H9 (cell line): ENCODE measurements at regions not wholly inside any gene's neighbourhood (a gene's known extent, or its start where the extent isn't known, plus 50 kb on each side); places are given as distances from the start of the nearest gene placed in this dataset.

Source experiments
- DNase-seq: peaks from one replicate; pipeline ENCODE4 v3.0.0-alpha.2; 2017
- H2AFZ ChIP-seq: one replicate; pipeline ENCODE4 v1.6.1; 2013; ENCODE audit warnings: mild to moderate bottlenecking, low read length, control low read depth, moderate library complexity
- H2AK5ac ChIP-seq: 2 replicates; pipeline ENCODE4 v1.6.1; 2013; ENCODE audit warnings: low read length, control low read depth, mixed read lengths; ENCODE audit not compliant: insufficient read length
- H2BK120ac ChIP-seq: one replicate; pipeline ENCODE4 v1.6.1; 2013; ENCODE audit warnings: low read depth, mild to moderate bottlenecking, low read length, control low read depth, inconsistent platforms; ENCODE audit not compliant: poor library complexity, severe bottlenecking
- H2BK12ac ChIP-seq: 2 replicates; pipeline ENCODE4 v1.6.1; 2013; ENCODE audit warnings: low read length, control low read depth, mixed read lengths, low read depth; ENCODE audit not compliant: insufficient read length
- H2BK15ac ChIP-seq: 2 replicates; pipeline ENCODE4 v1.6.1; 2013; ENCODE audit warnings: low read depth, low read length, control low read depth
- H2BK20ac ChIP-seq: one replicate; pipeline ENCODE4 v1.6.1; 2013; ENCODE audit warnings: low read depth, mild to moderate bottlenecking, low read length, control low read depth, inconsistent platforms; ENCODE audit not compliant: poor library complexity, severe bottlenecking
- H2BK5ac ChIP-seq: 2 replicates; pipeline ENCODE4 v1.6.1; 2013; ENCODE audit warnings: low read length, control low read depth, mixed read lengths; ENCODE audit not compliant: insufficient read length
- H3K14ac ChIP-seq: 2 replicates; pipeline ENCODE4 v1.6.1; 2013; ENCODE audit warnings: low read length, control low read depth; ENCODE audit not compliant: insufficient read depth
- H3K18ac ChIP-seq: 2 replicates; pipeline ENCODE4 v1.6.1; 2013; ENCODE audit warnings: low read depth, mild to moderate bottlenecking, mixed read lengths, low read length, control low read depth; ENCODE audit not compliant: insufficient read length
- H3K23ac ChIP-seq: 2 replicates; pipeline ENCODE4 v1.6.1; 2013; ENCODE audit warnings: low read length, control low read depth, mixed read lengths, low read depth; ENCODE audit not compliant: insufficient read length
- H3K23me2 ChIP-seq: 2 replicates; pipeline ENCODE4 v1.6.1; 2013; ENCODE audit warnings: low read depth, mild to moderate bottlenecking, mixed read lengths, low read length, control low read depth; ENCODE audit not compliant: insufficient read length, poor library complexity, severe bottlenecking
- H3K27ac ChIP-seq: 2 replicates; pipeline ENCODE4 v1.5.1; 2013; ENCODE audit warnings: low read length, control low read depth, mixed read lengths, low read depth; ENCODE audit not compliant: insufficient read length
- H3K27me3 ChIP-seq: 2 replicates; pipeline ENCODE4 v1.6.1; 2013; ENCODE audit warnings: low read length, control low read depth, inconsistent platforms; ENCODE audit not compliant: insufficient read depth
- H3K4ac ChIP-seq: 2 replicates; pipeline ENCODE4 v1.6.1; 2013; ENCODE audit warnings: low read depth, mild to moderate bottlenecking, control low read depth, inconsistent platforms, low read length, moderate library complexity
- H3K4me1 ChIP-seq: 2 replicates; pipeline ENCODE4 v1.6.1; 2013; ENCODE audit warnings: low read length, control low read depth, inconsistent platforms; ENCODE audit not compliant: insufficient read depth
- H3K4me2 ChIP-seq: 2 replicates; pipeline ENCODE4 v1.6.1; 2013; ENCODE audit warnings: low read length, control low read depth, mixed read lengths; ENCODE audit not compliant: insufficient read length, insufficient read depth
- H3K56ac ChIP-seq: 2 replicates; pipeline ENCODE4 v1.6.1; 2013; ENCODE audit warnings: low read depth, mild to moderate bottlenecking, mixed read lengths, low read length, control low read depth; ENCODE audit not compliant: insufficient read length
- H3K79me1 ChIP-seq: 2 replicates; pipeline ENCODE4 v1.6.1; 2013; ENCODE audit warnings: low read depth, mild to moderate bottlenecking, moderate library complexity, low read length, control low read depth, inconsistent platforms; ENCODE audit not compliant: insufficient read depth, poor library complexity, severe bottlenecking
- H3K79me2 ChIP-seq: 2 replicates; pipeline ENCODE4 v1.6.1; 2013; ENCODE audit warnings: low read length, control low read depth, inconsistent platforms; ENCODE audit not compliant: insufficient read depth
- H3K9ac ChIP-seq: 2 replicates; pipeline ENCODE4 v1.6.1; 2013; ENCODE audit warnings: low read length, control low read depth, mixed read lengths; ENCODE audit not compliant: insufficient read length; ENCODE audit errors: extremely low read depth
- H3K9me3 ChIP-seq: one replicate; pipeline ENCODE4 v1.6.1; 2013; ENCODE audit warnings: low read depth, low read length, inconsistent platforms; ENCODE audit not compliant: control insufficient read depth
- H3T11ph ChIP-seq: one replicate; pipeline ENCODE4 v1.6.1; 2013; ENCODE audit warnings: mild to moderate bottlenecking, low read length, control low read depth, inconsistent platforms
- H4K20me1 ChIP-seq: one replicate; pipeline ENCODE4 v1.6.1; 2013; ENCODE audit not compliant: control insufficient read depth, insufficient read length, insufficient read depth
- H4K5ac ChIP-seq: 2 replicates; pipeline ENCODE4 v1.6.1; 2013; ENCODE audit warnings: low read depth, mild to moderate bottlenecking, mixed read lengths, low read length, control low read depth; ENCODE audit not compliant: insufficient read length
- H4K8ac ChIP-seq: replicated peaks from 2 replicates; pipeline ENCODE4 v1.6.1; 2013; ENCODE audit warnings: low read length, control low read depth, mixed read lengths, low read depth; ENCODE audit not compliant: insufficient read length
- H4K91ac ChIP-seq: 2 replicates; pipeline ENCODE4 v1.6.1; 2013; ENCODE audit warnings: low read depth, mild to moderate bottlenecking, moderate library complexity, mixed read lengths, low read length, control low read depth; ENCODE audit not compliant: insufficient read length
- H3K27ac Mint-ChIP-seq, 3 experiments: 2 replicates in 2 of 3; 3 replicates in 1 of 3; pipeline ENCODE4 v1.8.0; 2020 to 2021; ENCODE audit warnings: mixed read lengths in 3 of 3, mild to moderate bottlenecking in 1 of 3, moderate library complexity in 1 of 3
- H3K27me3 Mint-ChIP-seq: 2 replicates; pipeline ENCODE4 v1.8.0; 2021; ENCODE audit warnings: low read depth, mild to moderate bottlenecking, moderate library complexity, mixed read lengths
- H3K36me3 Mint-ChIP-seq, 3 experiments: 2 replicates in 2 of 3; 3 replicates in 1 of 3; pipeline ENCODE4 v1.8.0; 2020 to 2021; ENCODE audit warnings: low read depth in 3 of 3, mixed read lengths in 3 of 3; ENCODE audit not compliant: insufficient read depth in 1 of 3
- H3K4me1 Mint-ChIP-seq, 2 experiments: 2 replicates each; pipeline ENCODE4 v1.8.0; 2020; ENCODE audit warnings: mixed read lengths in 2 of 2
- H3K4me3 Mint-ChIP-seq, 2 experiments: 2 replicates in 1 of 2; 3 replicates in 1 of 2; pipeline ENCODE4 v1.8.0; 2020 to 2021; ENCODE audit warnings: mild to moderate bottlenecking in 2 of 2, mixed read lengths in 2 of 2, moderate library complexity in 1 of 2
- H3K9me3 Mint-ChIP-seq, 2 experiments: 2 replicates in 1 of 2; 3 replicates in 1 of 2; pipeline ENCODE4 v1.8.0; 2020; ENCODE audit warnings: mild to moderate bottlenecking in 2 of 2, mixed read lengths in 2 of 2, moderate library complexity in 1 of 2
- CTCF ChIP-seq: fragments of 200-600 bp; sonication (generic); conservative IDR thresholded peaks from 3 replicates; pipeline ENCODE4 v1.8.0; 2021; ENCODE audit warnings: antibody characterized with exemption, mild to moderate bottlenecking
- WGBS: extraction: QIAGEN DNeasy Blood & Tissue Kit; methylation state at CpG from one replicate; pipeline ENCODE4 v1.1.7; 2013; ENCODE audit warnings: missing lambda C conversion rate, low lambda C conversion rate, mixed read lengths; ENCODE audit not compliant: insufficient read length; ENCODE audit errors: extremely low coverage; 5-methylcytosine and 5-hydroxymethylcytosine counted together

GRCh38 chr3:82053236-82053635 lies 291.8 kb upstream of the GBE1 start:
- no peaks in the 10 kb centered on the region for H3K9me3 ChIP-seq
- no peaks in the 10 kb centered on the region for H3K27me3 ChIP-seq
- no peak overlapping the region for H4K91ac ChIP-seq
- H3T11ph ChIP-seq: no peak overlapping the region
- Mint-ChIP-seq H3K4me1 (no peaks in the 10 kb centered on the region), H3K36me3 (no peaks in the 10 kb centered on the region), H3K4me3 (no peak overlapping the region), H3K9me3 (no peaks in the 10 kb centered on the region), H3K27me3 (no peaks in the 10 kb centered on the region), H3K27ac (no peak overlapping the region)
- no peaks in the 10 kb centered on the region for H4K20me1 ChIP-seq
- no peak overlapping the region for H4K8ac ChIP-seq
- H2BK15ac ChIP-seq: no peak overlapping the region
- H3K14ac ChIP-seq: no peak overlapping the region
- no peak overlapping the region for H3K27ac ChIP-seq
- H3K79me2 ChIP-seq: no peaks in the 10 kb centered on the region
- H3K4ac ChIP-seq: no peak overlapping the region
- no peak for TF ChIP-seq CTCF
- no peak overlapping the region for H2AK5ac ChIP-seq
- DNase-seq: no peak
- no peak overlapping the region for H3K56ac ChIP-seq
- H3K4me1 ChIP-seq: no peaks in the 10 kb centered on the region
- no CpG with 5 or more reads among the region's 1 CpG for WGBS
- H3K23ac ChIP-seq: no peak overlapping the region
- no peak overlapping the region for H3K9ac ChIP-seq
- H2BK12ac ChIP-seq: no peak overlapping the region
- H2BK20ac ChIP-seq: no peak overlapping the region
- H4K5ac ChIP-seq: no peak overlapping the region
- no peak overlapping the region for H2BK5ac ChIP-seq
- no peaks in the 10 kb centered on the region for H3K23me2 ChIP-seq
- no peak overlapping the region for H2AFZ ChIP-seq
- no peak overlapping the region for H3K4me2 ChIP-seq
- H2BK120ac ChIP-seq: no peak overlapping the region
- H3K18ac ChIP-seq: no peak overlapping the region
- no peaks in the 10 kb centered on the region for H3K79me1 ChIP-seq
